WI38 (cell line): ENCODE measurements at regions not wholly inside any gene's neighbourhood (a gene's known extent, or its start where the extent isn't known, plus 50 kb on each side); places are given as distances from the start of the nearest gene placed in this dataset.

Source experiments
- H3K4me3 ChIP-seq: 2 replicates; pipeline ENCODE4 v1.5.1; 2011; ENCODE audit warnings: low read depth, mild to moderate bottlenecking, control low read depth, low read length
- CTCF ChIP-seq: IDR thresholded peaks from 2 replicates; pipeline ENCODE4 v1.5.1; 2012; ENCODE audit warnings: low read depth, mild to moderate bottlenecking, control low read depth, low read length

- H3K4me3 ChIP-seq = no peak overlapping the region
- no peak for TF ChIP-seq CTCF
Observed at GRCh38 chr10:31618541-31619291, 299.7 kb downstream of the ZEB1 start.

GRCh38 chr10:31617757-31618156, 298.7 kb downstream of the ZEB1 start:
- TF ChIP-seq CTCF = no peak
- no peak overlapping the region for H3K4me3 ChIP-seq

GRCh38 chr10:31617133-31617532, 298.1 kb downstream of the ZEB1 start:
- no peak for TF ChIP-seq CTCF
- H3K4me3 ChIP-seq = no peak overlapping the region

- no peak overlapping the region for H3K4me3 ChIP-seq
- TF ChIP-seq CTCF = no peak
Observed at GRCh38 chr10:31615129-31615528, 296.1 kb downstream of the ZEB1 start.

GRCh38 chr10:31614611-31615010, 295.6 kb downstream of the ZEB1 start:
- no peak overlapping the region for H3K4me3 ChIP-seq
- no peak for TF ChIP-seq CTCF

GRCh38 chr10:31612082-31612481, 293.1 kb downstream of the ZEB1 start:
- TF ChIP-seq CTCF = no peak
- H3K4me3 ChIP-seq = no peak overlapping the region

- no peak overlapping the region for H3K4me3 ChIP-seq
- no peak for TF ChIP-seq CTCF
Observed at GRCh38 chr10:31611161-31611560, 292.1 kb downstream of the ZEB1 start.
